BLaER1 (cell line): ENCODE measurements at regions not wholly inside any gene's neighbourhood (a gene's known extent, or its start where the extent isn't known, plus 50 kb on each side); places are given as distances from the start of the nearest gene placed in this dataset.
A peak's percentile ranks its signal among the peaks of the same experiment; 100 is the strongest.

ENCODE experiments used
- H3K27ac ChIP-seq: shearing (Covaris generic); formaldehyde crosslinking; 2 replicates; pipeline ENCODE4 v1.8.1; 2022
- H3K27me3 ChIP-seq: shearing (Covaris generic); formaldehyde crosslinking; 2 replicates; pipeline ENCODE4 v1.8.1; 2022
- H3K36me3 ChIP-seq: shearing (Covaris generic); formaldehyde crosslinking; 2 replicates; pipeline ENCODE4 v1.8.1; 2022
- H3K4me1 ChIP-seq: shearing (Covaris generic); formaldehyde crosslinking; 2 replicates; pipeline ENCODE4 v1.8.1; 2022
- H3K4me2 ChIP-seq: shearing (Covaris generic); formaldehyde crosslinking; 2 replicates; pipeline ENCODE4 v1.8.1; 2022
- H3K4me3 ChIP-seq: shearing (Covaris generic); formaldehyde crosslinking; 2 replicates; pipeline ENCODE4 v1.8.1; 2022
- H3K9ac ChIP-seq: shearing (Covaris generic); formaldehyde crosslinking; 2 replicates; pipeline ENCODE4 v1.8.1; 2022
- H3K9me3 ChIP-seq: shearing (Covaris generic); formaldehyde crosslinking; 2 replicates; pipeline ENCODE4 v1.8.1; 2022
- H4K20me1 ChIP-seq: shearing (Covaris generic); formaldehyde crosslinking; 2 replicates; pipeline ENCODE4 v1.8.1; 2022
- Cebpa-rat ChIP-seq: shearing (Covaris generic); IDR thresholded peaks from 2 replicates; pipeline ENCODE4 v1.8.1; 2022

- H3K4me3 ChIP-seq, result no peak overlapping the region
- H4K20me1 ChIP-seq, result peaks cover 34% of the 10 kb centered on the region; the same call in 1 of the 2 replicates
- H3K27me3 ChIP-seq, result peaks cover 73% of the 10 kb centered on the region
These were observed 64.8 kb upstream of the SLCO4A1 start for GRCh38 chr20:62577490-62577836.

GRCh38 chr20:62578294-62578897, 63.9 kb upstream of the SLCO4A1 start:
- peaks cover 34% of the 10 kb centered on the region; the same call in 1 of the 2 replicates for H4K20me1 ChIP-seq
- TF ChIP-seq Cebpa-rat, result no peak
- no peaks in the 10 kb centered on the region for H3K9me3 ChIP-seq
- no peak overlapping the region for H3K27ac ChIP-seq
- H3K9ac ChIP-seq, result no peak overlapping the region
- no peaks in the 10 kb centered on the region for H3K36me3 ChIP-seq
- no peak overlapping the region for H3K4me3 ChIP-seq
- H3K4me1 ChIP-seq, result peaks cover 7% of the 10 kb centered on the region
- peak overlapping the region; percentile 13; the same call in 1 of the 2 replicates for H3K4me2 ChIP-seq
- H3K27me3 ChIP-seq, result peaks cover 83% of the 10 kb centered on the region

More at GRCh38 chr20:62577490-62577836, 64.8 kb upstream of the SLCO4A1 start:
- Histone ChIP-seq H3K9ac (no peak overlapping the region), H3K4me1 (peaks cover 9% of the 10 kb centered on the region), H3K9me3 (no peaks in the 10 kb centered on the region), H3K4me2 (no peak overlapping the region), H3K36me3 (no peaks in the 10 kb centered on the region), H3K27ac (no peak overlapping the region)
- no peak for TF ChIP-seq Cebpa-rat

- Histone ChIP-seq H3K9me3 (no peaks in the 10 kb centered on the region), H3K4me1 (peaks cover 7% of the 10 kb centered on the region), H3K4me2 (no peak overlapping the region), H3K9ac (no peak overlapping the region), H4K20me1 (peaks cover 34% of the 10 kb centered on the region; the same call in 1 of the 2 replicates), H3K27me3 (peaks cover 84% of the 10 kb centered on the region), H3K36me3 (no peaks in the 10 kb centered on the region), H3K4me3 (no peak overlapping the region), H3K27ac (no peak overlapping the region)
- no peak for TF ChIP-seq Cebpa-rat
These were observed 62.3 kb upstream of the SLCO4A1 start for GRCh38 chr20:62580052-62580451.

GRCh38 chr20:62580733-62581132, 61.6 kb upstream of the SLCO4A1 start:
- Histone ChIP-seq H3K4me1 (peaks cover 7% of the 10 kb centered on the region), H3K36me3 (no peaks in the 10 kb centered on the region), H3K27ac (no peak overlapping the region), H3K4me2 (no peak overlapping the region), H3K9me3 (no peaks in the 10 kb centered on the region), H3K27me3 (peaks cover 85% of the 10 kb centered on the region), H3K9ac (no peak overlapping the region), H3K4me3 (no peak overlapping the region), H4K20me1 (peaks cover 33% of the 10 kb centered on the region; the same call in 1 of the 2 replicates)
- no peak for TF ChIP-seq Cebpa-rat

GRCh38 chr20:62581308-62581707, 61.0 kb upstream of the SLCO4A1 start:
- Histone ChIP-seq H3K9ac (no peak overlapping the region), H3K4me2 (no peak overlapping the region), H3K36me3 (no peaks in the 10 kb centered on the region), H3K27ac (no peak overlapping the region), H3K9me3 (no peaks in the 10 kb centered on the region), H3K4me1 (peaks cover 7% of the 10 kb centered on the region), H4K20me1 (peaks cover 27% of the 10 kb centered on the region; the same call in 1 of the 2 replicates), H3K4me3 (no peak overlapping the region), H3K27me3 (peaks cover 90% of the 10 kb centered on the region)
- TF ChIP-seq Cebpa-rat, result no peak

GRCh38 chr20:62581806-62582205, 60.5 kb upstream of the SLCO4A1 start:
- Histone ChIP-seq H3K4me3 (no peak overlapping the region), H3K27ac (no peak overlapping the region), H3K4me2 (no peak overlapping the region), H3K4me1 (peaks cover 7% of the 10 kb centered on the region), H3K27me3 (peaks cover 92% of the 10 kb centered on the region), H4K20me1 (peaks cover 27% of the 10 kb centered on the region; the same call in 1 of the 2 replicates), H3K9me3 (no peaks in the 10 kb centered on the region), H3K9ac (no peak overlapping the region), H3K36me3 (no peaks in the 10 kb centered on the region)
- no peak for TF ChIP-seq Cebpa-rat

GRCh38 chr20:62583424-62583920, 58.8 kb upstream of the SLCO4A1 start:
- no peak overlapping the region for H3K4me3 ChIP-seq
- H3K4me1 ChIP-seq, result peaks cover 11% of the 10 kb centered on the region
- H3K36me3 ChIP-seq, result no peaks in the 10 kb centered on the region
- peaks cover 30% of the 10 kb centered on the region for H4K20me1 ChIP-seq
- no peak overlapping the region for H3K4me2 ChIP-seq
- H3K9ac ChIP-seq, result no peak overlapping the region
- no peak for TF ChIP-seq Cebpa-rat
- H3K9me3 ChIP-seq, result no peaks in the 10 kb centered on the region
- H3K27ac ChIP-seq, result no peak overlapping the region
- H3K27me3 ChIP-seq, result peaks cover 92% of the 10 kb centered on the region

GRCh38 chr20:62584671-62585460, 57.4 kb upstream of the SLCO4A1 start:
- H3K4me1 ChIP-seq, result peaks cover 23% of the 10 kb centered on the region
- no peak overlapping the region for H3K4me3 ChIP-seq
- no peak overlapping the region for H3K4me2 ChIP-seq
- H3K27me3 ChIP-seq, result peaks cover 89% of the 10 kb centered on the region
- no peak overlapping the region for H3K9ac ChIP-seq
- H4K20me1 ChIP-seq, result peaks cover 40% of the 10 kb centered on the region
- TF ChIP-seq Cebpa-rat, result no peak
- H3K27ac ChIP-seq, result no peak overlapping the region
- H3K9me3 ChIP-seq, result no peaks in the 10 kb centered on the region
- H3K36me3 ChIP-seq, result no peaks in the 10 kb centered on the region

- Histone ChIP-seq H3K27ac (no peak overlapping the region), H3K36me3 (no peaks in the 10 kb centered on the region), H4K20me1 (peaks cover 40% of the 10 kb centered on the region), H3K4me2 (no peak overlapping the region), H3K9ac (no peak overlapping the region), H3K4me1 (peaks cover 26% of the 10 kb centered on the region), H3K27me3 (peaks cover 82% of the 10 kb centered on the region), H3K4me3 (no peak overlapping the region), H3K9me3 (no peaks in the 10 kb centered on the region)
- TF ChIP-seq Cebpa-rat, result no peak
These were observed 56.8 kb upstream of the SLCO4A1 start for GRCh38 chr20:62585461-62585970.

- Histone ChIP-seq H4K20me1 (peaks cover 40% of the 10 kb centered on the region), H3K36me3 (no peaks in the 10 kb centered on the region), H3K4me1 (peaks cover 26% of the 10 kb centered on the region), H3K4me3 (no peak overlapping the region), H3K4me2 (no peak overlapping the region), H3K27me3 (peaks cover 71% of the 10 kb centered on the region), H3K9ac (no peak overlapping the region), H3K27ac (no peak overlapping the region), H3K9me3 (no peaks in the 10 kb centered on the region)
- TF ChIP-seq Cebpa-rat, result no peak
These were observed 55.5 kb upstream of the SLCO4A1 start for GRCh38 chr20:62586799-62587198.
